ENCODE measurements at regions not wholly inside any gene's neighbourhood (a gene's known extent, or its start where the extent isn't known, plus 50 kb on each side); places are given as distances from the start of the nearest gene placed in this dataset.

DNA sequence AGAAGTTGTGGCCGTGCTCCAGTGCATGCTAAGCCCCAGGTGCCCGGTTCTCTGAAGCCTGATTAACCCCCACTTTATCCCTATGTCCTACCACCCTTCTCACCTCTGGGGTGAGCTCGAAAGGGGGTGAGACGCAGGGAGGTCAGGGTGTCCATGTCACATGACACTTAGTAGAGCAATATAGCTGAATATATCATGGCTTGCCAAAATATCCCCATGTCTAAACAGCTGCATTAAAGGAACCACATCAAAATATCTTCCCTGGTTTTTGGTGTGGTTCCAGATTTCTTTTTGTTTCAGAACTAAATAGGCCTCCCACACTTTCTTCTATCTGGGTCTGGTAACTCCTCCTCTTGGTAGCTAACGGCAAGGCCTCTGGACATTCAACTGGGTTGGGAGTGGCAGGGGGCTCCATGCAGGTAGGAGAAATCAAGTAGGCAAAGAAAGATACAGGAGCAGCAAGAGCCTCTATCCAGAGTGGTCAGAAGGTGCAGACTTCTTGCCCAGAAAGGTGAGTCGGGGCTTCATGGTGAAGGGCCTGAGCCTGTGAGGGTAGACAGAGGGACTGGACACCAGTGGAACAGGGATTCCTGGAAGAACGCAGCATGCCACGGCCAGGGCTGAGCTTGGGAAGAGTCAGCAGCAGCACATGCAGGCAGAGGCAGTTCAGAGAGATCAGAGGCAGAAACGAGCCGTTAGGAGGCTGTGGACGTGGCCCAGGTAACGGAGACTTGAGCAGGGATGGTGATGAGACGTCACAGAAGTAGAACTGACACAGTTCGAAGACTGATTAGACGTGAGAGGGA is 202.8 kb upstream of the DIO3 start:
- no peak for DNase-seq (ENCODE audit: low read depth in 4 of 4, low spot score in 2 of 4)

DNA sequence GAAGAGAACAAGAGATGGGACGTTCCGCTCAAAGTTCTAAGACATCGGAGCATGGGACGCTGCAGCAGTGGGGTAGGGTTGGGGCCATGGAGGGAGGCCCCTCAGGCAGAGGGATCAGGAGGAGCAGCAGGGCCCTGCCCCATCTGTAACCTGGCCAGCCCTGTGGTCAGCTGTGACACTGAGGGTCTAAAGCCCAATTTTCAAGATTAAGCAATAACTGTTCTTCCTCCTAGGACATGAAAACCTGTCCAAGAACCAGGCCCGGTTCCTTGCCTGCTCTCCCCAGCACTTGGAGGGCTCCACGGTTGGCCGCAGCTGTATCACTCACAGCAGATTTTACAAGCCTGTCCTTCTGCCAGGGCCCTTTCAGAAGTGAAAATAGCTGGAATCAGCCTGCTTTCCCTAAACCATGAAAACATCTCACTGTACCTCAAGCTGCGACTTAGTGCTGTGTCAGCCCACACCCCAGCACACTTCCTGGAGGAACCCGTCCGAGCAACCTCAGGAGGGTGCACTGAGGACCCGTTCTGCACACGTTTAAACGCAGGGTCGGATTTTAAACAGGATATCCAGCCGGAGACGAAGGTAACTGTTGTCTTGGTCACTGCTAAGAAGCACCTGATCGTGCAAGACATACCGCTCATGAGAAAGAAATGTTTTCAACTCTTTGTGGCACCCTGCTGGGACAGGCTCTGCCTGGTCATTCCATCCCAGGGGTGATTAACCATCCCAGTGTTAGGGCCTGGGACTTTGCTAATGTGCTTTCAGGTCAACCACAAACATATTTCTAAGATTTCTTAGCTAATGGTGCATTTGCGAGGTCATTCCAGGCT is 201.9 kb upstream of the DIO3 start:
- peak; percentile 24 to 45 (median 31) for DNase-seq (ENCODE audit: low read depth in 4 of 4, low spot score in 2 of 4)

DNA sequence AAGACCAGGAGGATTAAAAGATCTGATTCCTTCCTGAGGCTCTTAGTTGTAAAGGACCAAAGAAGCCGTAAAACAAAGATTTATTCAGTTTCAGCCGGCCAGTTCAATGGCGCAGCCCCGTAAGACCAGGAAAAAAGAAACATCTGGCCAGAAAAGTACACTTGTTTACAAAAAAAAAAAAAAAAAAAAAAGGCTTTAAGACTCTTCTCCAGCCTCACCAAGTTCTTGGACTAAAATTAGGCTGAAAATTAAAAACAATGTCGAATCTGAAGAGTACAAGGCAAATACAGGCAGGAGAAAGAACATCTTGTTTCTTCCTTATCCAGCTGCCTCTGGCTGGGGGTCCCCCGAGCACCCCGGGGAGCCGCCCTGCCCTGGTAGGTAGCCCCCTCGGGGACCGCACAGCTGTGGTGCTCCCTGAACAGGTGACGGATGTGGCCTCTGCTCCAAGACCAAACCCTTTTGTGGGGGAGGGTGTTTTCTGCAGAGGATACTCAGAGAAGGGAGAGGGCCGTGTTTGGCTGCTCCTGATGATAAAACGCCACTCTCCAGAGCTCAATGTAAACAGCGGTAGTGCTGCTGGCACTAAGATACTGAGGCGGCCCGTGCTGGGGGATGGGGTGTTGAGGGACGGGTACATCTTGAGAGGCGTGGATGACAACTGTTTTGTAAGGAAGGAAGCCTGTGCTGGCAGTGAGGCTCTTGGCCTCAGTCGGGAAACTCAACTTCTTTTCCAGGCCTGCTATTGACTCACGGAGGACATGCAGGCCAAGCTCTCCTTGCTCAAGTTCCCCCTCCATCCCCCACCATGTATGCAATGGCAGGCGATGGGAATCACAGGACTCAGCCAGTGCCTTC is 201.0 kb upstream of the DIO3 start:
- DNase-seq (ENCODE audit: low read depth in 4 of 4, low spot score in 2 of 4) = peak; percentile 11 to 45 (median 35)

DNA sequence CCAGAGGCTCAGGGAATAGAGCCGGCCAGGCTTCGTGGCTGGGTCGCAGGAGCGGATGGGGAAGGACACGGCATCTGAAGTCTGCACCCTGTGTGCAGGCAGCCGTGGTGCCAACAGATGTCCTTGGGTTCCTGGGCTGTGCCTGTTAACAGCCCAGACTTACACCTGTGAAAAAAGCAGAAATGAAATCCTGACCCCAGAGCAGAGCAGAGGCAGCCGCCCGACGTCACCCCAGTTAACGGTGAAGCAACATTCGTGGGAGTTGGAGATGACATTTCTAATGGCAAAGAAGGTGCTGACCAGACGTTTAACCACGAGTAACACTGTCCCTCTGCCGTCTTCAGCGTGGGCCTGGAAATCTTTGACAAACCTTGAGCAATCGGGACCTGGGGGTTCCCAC is 200.3 kb upstream of the DIO3 start:
- DNase-seq (ENCODE audit: low read depth in 4 of 4, low spot score in 2 of 4) = no peak

DNA sequence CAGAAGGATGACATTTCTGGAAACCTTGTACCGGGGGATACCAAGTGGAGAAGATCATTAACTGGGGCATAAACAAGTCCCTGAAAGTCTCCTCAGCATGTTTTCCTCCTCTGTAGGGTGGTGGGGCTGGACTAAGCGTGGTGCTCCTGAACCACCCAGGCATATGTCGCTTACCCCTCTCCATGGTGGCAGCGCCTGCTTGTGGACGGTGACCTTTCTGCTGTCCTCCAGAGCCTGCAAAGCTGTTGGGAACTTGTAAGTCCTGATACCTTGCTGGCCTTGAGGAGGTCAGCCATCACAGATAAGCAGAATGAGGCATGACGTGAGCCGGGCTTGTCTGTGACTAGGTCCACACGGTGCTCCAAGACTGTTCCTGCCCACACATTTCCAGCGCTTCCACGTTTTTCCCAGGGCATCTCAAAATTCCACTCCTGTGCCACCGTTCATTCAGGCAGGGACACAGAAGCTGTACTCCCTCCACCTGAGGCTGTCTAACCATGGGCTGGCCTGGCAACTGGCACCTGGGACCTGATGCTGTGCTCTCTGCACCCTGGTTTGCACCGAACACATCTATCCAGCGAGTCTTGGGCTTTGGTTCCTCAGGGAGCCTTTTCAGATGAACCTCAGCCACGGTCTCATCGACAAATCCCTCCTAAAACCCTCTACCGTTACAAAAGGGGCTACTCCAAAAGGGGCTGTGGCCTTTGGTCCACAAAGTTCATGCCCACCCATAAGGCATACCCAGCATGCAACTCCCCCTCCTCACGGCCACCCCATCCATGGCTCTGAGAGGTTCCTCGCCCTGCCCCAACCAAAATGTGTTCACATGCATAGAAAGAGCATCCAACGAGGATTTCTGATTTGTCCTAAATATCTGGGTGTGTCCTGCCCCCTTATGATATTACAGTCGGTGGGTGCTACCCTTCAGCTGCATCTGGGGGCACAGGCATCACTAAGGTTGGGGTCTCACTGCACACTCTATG is 199.6 kb upstream of the DIO3 start:
- DNase-seq (ENCODE audit: low read depth in 4 of 4, low spot score in 2 of 4) = no peak

DNA sequence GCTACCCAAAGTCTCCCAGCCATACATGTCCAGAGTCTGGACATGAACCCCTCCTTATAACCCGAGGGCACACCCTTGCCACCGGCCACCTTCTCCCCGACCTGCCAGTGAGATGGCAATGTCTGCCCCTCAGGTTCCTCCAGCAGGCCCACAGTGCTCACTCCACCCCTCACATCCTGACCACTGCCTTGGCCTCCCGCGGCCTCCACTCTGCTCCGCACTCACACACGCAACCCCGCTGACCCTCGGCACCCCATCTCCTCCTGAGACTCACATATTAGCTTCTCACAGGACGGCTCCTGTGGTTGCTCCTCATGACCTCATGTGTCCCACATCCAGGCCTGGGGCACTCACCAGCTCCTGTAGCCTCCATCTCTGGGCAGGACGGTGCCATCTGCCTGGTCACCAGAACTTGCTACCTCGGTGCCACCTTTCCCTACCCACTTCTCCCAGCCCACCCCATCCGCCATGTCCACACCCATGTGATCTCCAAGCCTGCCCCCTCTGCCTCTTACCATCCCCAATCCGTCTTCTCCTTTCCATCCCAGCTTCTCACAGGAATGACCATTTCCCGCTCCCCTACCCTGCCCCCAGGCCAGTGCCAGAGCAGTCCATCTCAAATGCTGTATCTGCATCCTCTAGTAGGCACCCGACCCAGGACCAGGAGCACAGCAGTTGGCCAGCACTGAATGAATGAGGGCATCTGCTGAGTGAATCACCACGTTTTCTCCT is 198.6 kb upstream of the DIO3 start:
- DNase-seq (ENCODE audit: low read depth in 4 of 4, low spot score in 2 of 4) = no peak

DNA sequence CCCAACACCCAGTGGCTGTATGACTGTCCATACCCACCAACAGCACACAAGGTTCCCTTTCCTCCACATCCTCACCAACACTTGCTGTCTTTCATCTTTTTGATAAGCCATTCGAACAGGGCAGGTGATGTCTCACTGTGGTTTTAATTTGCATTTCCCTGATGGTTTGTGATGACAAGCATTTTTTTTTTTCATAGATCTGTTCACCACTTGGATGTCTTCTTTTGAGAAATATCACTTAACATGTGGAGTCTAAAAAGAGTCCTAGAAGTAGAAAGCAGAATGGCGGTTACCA is 198.1 kb upstream of the DIO3 start:
- DNase-seq (ENCODE audit: low read depth in 4 of 4, low spot score in 2 of 4) = no peak

DNA sequence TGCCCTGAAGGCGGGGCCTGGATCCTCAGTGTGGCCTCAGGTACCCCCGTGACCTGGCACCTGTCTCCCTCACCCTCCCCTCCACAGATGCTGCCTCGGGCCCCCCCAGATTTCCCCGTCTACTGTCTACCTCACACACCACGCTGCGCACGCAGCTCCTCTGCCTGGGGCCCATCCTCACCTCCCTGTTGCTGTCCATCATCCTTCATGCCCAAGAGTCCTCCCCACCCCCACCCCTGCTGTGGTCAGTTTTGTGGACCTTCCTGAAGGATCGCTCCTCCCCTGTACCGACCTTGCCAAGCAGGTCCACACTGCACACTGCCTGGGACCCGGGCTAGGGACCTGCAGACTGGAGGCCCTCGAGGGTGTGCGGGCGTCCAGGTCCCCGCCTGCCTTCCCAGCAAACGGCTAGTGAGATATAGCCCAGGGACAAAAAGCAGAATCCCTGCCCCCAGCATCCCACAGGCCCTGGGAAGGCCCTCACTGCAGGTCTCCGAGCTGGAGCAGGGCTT is 197.4 kb upstream of the DIO3 start:
- DNase-seq (ENCODE audit: low read depth in 4 of 4, low spot score in 2 of 4) = no peak

DNA sequence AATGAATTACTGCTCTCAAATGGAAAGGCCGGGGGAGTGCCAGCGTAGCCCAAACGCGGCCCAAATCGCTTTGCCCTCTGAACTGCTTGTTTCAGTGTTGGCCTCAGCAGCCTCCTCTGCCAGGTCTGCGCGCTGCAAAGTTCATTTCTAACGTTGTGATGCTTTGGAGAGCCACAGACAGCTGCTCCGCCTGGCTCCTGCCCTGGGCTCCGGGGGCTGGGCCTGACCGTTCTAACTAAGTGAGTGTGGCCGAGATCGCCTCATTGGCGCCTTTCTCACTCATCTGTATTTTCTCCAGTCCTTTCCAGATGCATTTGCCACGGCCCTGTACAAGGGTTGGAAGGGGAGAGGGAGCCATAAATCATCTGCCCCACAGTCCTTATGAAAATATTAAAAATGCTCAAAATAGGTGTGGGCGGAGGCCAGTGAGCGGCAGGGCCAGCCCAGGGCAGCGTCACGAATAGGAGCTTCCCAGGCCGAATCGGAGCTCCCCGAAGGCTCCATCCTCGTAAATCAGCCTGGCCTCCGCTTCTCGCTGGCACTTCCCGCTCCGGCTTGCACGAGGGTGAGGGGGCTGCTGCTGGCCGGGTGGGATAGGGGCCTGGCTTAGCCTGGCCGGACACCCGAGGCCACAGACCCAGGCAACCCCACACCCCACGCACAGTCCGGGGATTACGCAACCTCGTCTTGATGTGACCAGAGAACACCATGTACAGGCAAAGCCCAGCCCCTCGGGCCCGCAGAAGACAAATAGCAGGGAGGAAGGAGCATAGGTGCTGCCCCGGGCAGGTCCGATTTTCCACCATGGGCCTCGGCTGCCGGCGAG is 196.6 kb upstream of the DIO3 start:
- peak in 3 of 4 donors; percentile 23 to 27 (median 26) for DNase-seq (ENCODE audit: low read depth in 4 of 4, low spot score in 2 of 4)

DNA sequence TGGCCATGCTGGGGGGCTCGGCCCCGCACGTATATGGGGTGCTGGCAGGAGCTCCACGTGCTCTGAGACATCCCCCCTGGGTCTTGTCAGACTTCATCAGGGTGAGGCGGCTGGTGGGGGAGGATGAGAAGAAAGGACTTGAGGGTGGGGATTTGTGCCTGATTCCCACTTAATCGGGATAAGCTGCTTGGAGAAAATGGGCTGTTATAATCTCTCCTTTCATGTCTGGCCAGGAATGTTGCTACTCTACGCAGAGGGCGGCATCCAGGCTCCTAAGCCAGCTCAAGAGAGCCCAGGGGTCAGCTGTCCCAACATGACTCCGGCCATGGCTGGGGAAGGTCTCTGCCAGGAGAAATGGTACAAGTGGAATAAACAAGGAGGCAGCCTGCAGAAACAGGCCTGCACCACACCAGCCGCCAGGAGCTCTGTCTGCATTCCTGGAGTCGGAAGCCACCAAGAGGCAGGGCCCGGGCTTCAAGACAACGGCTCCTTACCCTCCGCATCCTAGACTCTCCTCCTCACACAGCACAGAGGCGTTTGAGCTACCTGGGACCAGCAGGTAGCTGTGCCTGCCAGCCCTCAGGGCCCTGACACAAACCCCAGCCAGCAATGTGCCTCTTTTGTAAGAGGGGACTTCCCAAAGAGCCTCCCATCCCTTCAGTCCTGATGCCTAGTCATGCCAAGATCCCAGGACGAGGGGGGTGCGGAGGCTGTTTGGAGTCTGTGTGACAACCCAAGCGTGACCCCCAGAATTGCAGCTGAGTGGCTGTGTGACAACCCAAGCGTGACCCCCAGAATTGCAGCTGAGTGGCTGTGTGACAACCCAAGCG is 195.8 kb upstream of the DIO3 start:
- DNase-seq (ENCODE audit: low read depth in 4 of 4, low spot score in 2 of 4) = no peak

DNA sequence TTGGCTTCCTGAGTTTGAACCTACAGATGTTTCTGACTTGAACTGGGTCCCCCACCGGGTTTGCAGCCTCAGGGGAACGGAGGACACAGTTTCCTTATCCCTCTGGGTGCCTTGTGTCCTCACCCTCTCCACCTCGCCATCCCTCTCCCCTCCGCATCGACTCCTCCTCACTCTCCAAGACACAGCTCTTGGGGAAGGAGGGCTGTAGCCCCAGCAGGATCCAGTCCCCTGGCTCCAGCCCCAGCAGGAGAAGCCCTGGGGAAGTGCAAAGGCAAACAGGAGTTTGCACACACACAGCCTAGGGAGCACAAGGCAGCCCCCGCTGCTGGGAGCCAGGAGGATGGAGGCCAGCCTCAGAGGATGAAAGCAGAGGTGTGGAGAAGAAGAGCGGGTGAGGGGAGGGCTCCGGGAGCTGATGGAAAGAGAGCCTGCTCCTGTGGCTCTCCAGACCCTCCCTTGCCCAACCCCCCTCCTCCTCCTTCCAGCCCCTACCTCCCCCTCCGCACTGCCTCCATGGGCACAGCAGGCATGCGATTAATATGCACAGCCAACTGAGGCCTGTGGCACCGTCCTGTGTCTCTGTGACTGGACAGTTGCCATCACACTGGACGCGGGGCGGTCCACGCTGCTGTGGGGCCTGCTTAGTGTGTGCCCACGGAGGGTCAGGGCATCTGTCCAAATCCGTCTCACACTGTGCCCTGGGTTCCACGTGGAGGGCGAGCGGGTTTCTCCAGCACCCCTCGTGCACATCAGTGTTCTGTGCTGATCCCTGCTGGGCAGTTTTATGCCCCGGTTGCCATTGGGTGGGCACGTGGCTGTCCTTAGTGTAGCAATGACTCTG is 193.7 kb upstream of the DIO3 start:
- no peak for DNase-seq (ENCODE audit: low read depth in 4 of 4, low spot score in 2 of 4)

DNA sequence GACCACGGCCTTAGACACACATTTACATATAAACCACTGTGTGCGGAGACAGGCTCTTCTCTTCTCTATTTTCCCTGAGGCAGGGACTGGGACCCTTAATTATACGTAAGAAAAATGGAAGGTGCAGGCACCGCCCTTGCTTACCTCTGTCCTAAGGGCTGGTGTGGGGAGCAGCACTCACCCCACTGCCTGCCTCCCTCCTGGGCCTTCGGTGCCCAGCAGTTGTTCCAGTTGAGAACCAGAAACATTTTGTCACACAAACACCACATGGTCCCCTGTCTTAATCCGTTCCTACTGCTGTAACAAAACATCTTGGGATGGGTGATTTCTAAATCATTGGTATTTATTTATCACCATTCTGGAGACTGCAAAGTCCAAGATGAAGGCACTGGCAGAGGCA is 192.7 kb upstream of the DIO3 start:
- DNase-seq (ENCODE audit: low read depth in 4 of 4, low spot score in 2 of 4) = no peak

DNA sequence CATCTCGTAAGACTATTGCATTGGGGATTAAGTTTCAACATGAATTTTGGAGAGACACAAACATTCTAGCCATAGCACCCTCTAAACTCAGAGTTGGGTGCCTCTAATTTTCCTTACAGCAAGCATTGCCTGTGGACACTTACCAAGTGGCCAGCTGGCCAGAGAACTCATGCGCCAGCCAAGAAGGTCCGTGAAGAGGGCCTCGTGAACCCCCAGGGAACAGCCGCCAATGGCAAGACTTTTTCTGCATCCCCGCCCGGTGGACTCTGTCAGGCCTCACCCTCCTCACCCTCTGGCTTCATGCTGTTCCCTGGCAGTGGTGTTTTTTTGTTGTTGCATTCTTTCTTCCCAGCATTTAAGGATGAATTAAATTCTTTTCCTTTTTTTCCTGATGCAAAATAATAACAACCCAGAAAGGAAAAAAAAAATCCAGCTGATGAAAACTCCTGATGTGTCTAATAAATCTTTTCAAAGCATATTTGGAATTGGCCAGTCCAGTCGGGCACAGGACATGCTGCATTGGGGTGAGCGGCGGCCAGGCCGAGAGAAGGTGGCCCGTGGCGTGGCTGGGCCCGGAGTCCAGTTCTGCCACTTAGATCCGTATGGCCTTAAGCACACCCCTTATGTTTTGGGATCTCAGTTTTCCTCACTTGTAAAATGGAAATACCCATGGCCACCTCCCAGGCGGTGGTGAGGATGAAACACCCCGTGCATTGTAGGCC is 191.9 kb upstream of the DIO3 start:
- DNase-seq (ENCODE audit: low read depth in 4 of 4, low spot score in 2 of 4) = no peak

DNA sequence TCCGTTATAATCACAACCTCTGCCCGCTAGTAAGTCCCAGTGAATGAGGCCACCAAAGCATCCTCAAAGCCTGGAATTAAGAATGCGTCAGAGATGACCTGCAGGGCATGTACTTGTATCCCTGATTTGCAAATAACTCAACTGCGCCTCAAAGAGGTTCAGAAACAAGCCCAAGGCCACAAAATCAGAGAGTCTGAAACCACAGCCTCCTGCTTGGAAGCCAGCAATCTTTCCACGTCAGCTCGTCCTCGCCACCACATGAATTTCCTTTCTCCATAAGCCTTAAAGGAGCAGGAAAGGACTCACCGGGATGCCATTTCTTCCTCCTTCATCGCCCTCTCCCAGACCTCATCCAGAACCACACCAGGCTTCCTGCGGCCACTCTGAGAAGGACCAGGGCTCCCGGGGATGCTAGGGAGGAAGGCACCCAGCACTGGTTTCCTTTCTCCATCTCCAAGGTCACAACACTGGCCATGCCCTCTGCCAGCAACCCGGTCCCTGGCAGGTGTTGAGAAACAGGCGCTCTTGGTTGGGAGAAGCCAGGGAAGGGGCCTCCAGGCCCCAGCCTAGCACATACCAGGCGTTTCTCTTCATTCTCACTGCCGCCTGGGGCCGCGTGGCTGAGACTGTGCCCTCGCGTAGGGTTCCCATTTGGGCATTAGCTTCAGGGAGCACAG is 191.2 kb upstream of the DIO3 start:
- DNase-seq (ENCODE audit: low read depth in 4 of 4, low spot score in 2 of 4) = no peak

Measured in left renal cortex interstitium (tissue), 4 donors.